OCI-LY1 (cell line): ENCODE measurements at regions not wholly inside any gene's neighbourhood (a gene's known extent, or its start where the extent isn't known, plus 50 kb on each side); places are given as distances from the start of the nearest gene placed in this dataset.

Experiments
- H2AFZ ChIP-seq: fragments of 200-600 bp; sonication (generic), shearing (Covaris generic); 2 replicates; pipeline ENCODE4 v1.6.0; 2014; ENCODE audit warnings: antibody characterized with exemption, mild to moderate bottlenecking, low read length
- H3F3A ChIP-seq: fragments of 200-600 bp; sonication (generic), shearing (Covaris generic); 2 replicates; pipeline ENCODE4 v1.6.0; 2014; ENCODE audit warnings: mild to moderate bottlenecking, antibody characterized with exemption, low read length, moderate library complexity; ENCODE audit not compliant: insufficient read depth
- H3K27ac ChIP-seq: fragments of 200-600 bp; sonication (generic); 2 replicates; pipeline ENCODE4 v1.5.1; 2014; ENCODE audit warnings: low read length, mixed run types, mild to moderate bottlenecking, low read depth; ENCODE audit not compliant: poor library complexity, severe bottlenecking
- H3K27me3 ChIP-seq: fragments of 200-600 bp; sonication (generic); 2 replicates; pipeline ENCODE4 v1.6.0; 2014; ENCODE audit warnings: antibody characterized with exemption, mild to moderate bottlenecking, low read length, moderate library complexity; ENCODE audit not compliant: insufficient read depth
- H3K36me3 ChIP-seq: fragments of 200-600 bp; sonication (generic); 2 replicates; pipeline ENCODE4 v1.6.1; 2014; ENCODE audit warnings: mild to moderate bottlenecking, antibody characterized with exemption, low read length, moderate library complexity, mixed read lengths; ENCODE audit not compliant: insufficient read depth
- H3K4me1 ChIP-seq: fragments of 200-600 bp; sonication (generic); 2 replicates; pipeline ENCODE4 v1.5.1; 2014; ENCODE audit warnings: mild to moderate bottlenecking, low read length, moderate library complexity; ENCODE audit not compliant: insufficient read depth, severe bottlenecking
- H3K4me2 ChIP-seq: fragments of 200-600 bp; sonication (generic), shearing (Covaris generic); 2 replicates; pipeline ENCODE4 v1.6.1; 2014; ENCODE audit warnings: low read length
- H3K4me3 ChIP-seq: fragments of 200-600 bp; sonication (generic); 2 replicates; pipeline ENCODE4 v1.5.1; 2014; ENCODE audit warnings: low read length, low read depth, mild to moderate bottlenecking, mixed read lengths; ENCODE audit not compliant: poor library complexity, severe bottlenecking
- H3K79me2 ChIP-seq: fragments of 200-600 bp; shearing (Covaris generic); 2 replicates; pipeline ENCODE4 v1.6.1; 2016; ENCODE audit warnings: mixed run types, low read length, mixed read lengths; ENCODE audit not compliant: insufficient read depth
- H3K9ac ChIP-seq: fragments of 200-600 bp; sonication (generic), shearing (Covaris generic); 2 replicates; pipeline ENCODE4 v1.6.1; 2014; ENCODE audit warnings: mild to moderate bottlenecking, low read length, mixed read lengths
- H3K9me2 ChIP-seq: fragments of 200-600 bp; sonication (generic), shearing (Covaris generic); 2 replicates; pipeline ENCODE4 v1.6.1; 2014; ENCODE audit warnings: low read depth, mild to moderate bottlenecking, low read length, mixed read lengths
- H3K9me3 ChIP-seq: fragments of 200-600 bp; shearing (Covaris generic); 2 replicates; pipeline ENCODE4 v1.6.1; 2014; ENCODE audit warnings: low read length, mixed read lengths
- H4K20me1 ChIP-seq: fragments of 200-600 bp; sonication (generic), shearing (Covaris generic); 2 replicates; pipeline ENCODE4 v1.6.0; 2016; ENCODE audit warnings: mild to moderate bottlenecking, low read length; ENCODE audit not compliant: insufficient read depth
- EZH2 ChIP-seq: fragments of 200-600 bp; sonication (generic), shearing (Covaris generic); IDR thresholded peaks from 2 replicates; pipeline ENCODE4 v1.8.0; 2017; ENCODE audit warnings: borderline replicate concordance, mixed run types, mild to moderate bottlenecking, antibody characterized with exemption, low read length, moderate library complexity, mixed read lengths
- TF ChIP-seq, protein P1 (sequence below): fragments of 200-600 bp; sonication (generic), shearing (Covaris generic); IDR thresholded peaks from 2 replicates; pipeline ENCODE4 v1.5.1; 2017; ENCODE audit warnings: mild to moderate bottlenecking, antibody characterized with exemption, low read length, moderate library complexity, mixed read lengths

DNA sequence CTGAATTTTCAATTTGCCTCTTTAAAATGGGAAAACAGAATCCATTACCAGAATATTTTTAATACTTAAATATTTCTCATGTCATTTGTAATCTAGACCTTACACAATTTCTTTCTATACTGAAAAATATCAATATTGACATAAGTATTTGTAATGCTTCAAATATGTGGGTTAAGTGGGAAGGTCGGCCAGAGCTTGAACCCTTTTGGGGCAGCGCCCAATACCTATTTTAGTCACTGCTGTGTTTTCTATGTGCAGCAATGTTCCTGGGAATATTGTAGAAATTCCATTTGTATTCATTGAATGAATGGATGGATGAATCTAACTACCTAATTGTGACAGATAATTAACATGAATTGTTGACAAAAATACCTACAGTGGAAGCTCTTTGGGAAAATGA lies 459.7 kb upstream of the ZNF717 start:
- Histone ChIP-seq H3K79me2 (no peaks in the 10 kb centered on the region), H4K20me1 (no peaks in the 10 kb centered on the region), H3K9ac (no peak overlapping the region), H3F3A (no peaks in the 10 kb centered on the region), H3K4me2 (no peak overlapping the region), H3K9me3 (no peaks in the 10 kb centered on the region), H2AFZ (no peak overlapping the region), H3K27ac (no peak overlapping the region), H3K36me3 (no peaks in the 10 kb centered on the region), H3K4me3 (no peak overlapping the region), H3K4me1 (no peaks in the 10 kb centered on the region), H3K27me3 (no peaks in the 10 kb centered on the region), H3K9me2 (no peaks in the 10 kb centered on the region)
- TF ChIP-seq, protein P1, sequence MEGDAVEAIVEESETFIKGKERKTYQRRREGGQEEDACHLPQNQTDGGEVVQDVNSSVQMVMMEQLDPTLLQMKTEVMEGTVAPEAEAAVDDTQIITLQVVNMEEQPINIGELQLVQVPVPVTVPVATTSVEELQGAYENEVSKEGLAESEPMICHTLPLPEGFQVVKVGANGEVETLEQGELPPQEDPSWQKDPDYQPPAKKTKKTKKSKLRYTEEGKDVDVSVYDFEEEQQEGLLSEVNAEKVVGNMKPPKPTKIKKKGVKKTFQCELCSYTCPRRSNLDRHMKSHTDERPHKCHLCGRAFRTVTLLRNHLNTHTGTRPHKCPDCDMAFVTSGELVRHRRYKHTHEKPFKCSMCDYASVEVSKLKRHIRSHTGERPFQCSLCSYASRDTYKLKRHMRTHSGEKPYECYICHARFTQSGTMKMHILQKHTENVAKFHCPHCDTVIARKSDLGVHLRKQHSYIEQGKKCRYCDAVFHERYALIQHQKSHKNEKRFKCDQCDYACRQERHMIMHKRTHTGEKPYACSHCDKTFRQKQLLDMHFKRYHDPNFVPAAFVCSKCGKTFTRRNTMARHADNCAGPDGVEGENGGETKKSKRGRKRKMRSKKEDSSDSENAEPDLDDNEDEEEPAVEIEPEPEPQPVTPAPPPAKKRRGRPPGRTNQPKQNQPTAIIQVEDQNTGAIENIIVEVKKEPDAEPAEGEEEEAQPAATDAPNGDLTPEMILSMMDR, result no peak
- no peak for TF ChIP-seq EZH2

DNA sequence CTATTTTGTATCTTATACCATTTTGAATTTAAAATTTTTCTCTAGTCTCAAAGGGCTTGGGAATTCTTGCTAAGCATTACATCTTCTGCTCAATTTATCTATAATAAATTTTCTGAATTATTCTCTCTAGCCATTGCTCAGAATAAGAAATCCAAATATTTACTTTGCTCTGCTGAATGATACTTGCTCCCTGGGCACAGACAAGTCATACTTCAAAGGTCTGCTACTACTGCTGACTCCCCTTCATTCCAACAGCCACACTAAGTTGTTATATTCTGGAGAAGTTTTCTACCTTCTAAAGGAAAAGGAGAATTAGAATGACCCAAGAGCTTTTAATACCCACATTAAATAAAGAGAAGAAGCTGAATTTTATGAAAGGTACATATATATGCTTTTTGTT lies 460.3 kb upstream of the ZNF717 start:
- Histone ChIP-seq H3K27ac (no peak overlapping the region), H3K27me3 (no peaks in the 10 kb centered on the region)

DNA sequence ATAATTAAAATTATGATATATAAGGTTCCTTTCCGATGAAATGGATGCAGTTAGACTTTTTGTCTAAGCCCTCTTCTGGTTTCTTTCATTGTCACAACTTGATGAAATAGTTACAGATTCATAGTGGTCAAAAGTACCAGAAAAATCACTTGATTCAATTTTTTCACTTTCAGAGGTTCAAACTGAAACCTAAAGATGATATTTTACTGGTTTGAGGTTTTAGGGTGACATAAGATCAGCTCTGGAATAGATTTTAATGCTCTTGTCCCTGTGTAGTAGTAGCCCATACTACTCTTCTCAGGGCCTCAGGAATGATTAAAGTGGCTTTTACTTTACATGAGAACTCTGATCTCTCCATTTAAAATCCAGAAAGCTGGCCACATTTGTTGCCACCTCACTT lies 479.1 kb upstream of the ZNF717 start:
- Histone ChIP-seq H3K9me3 (no peaks in the 10 kb centered on the region), H3K4me3 (no peak overlapping the region), H3K27me3 (no peaks in the 10 kb centered on the region)

More for the DNA sequence above, 460.3 kb upstream of the ZNF717 start:
- no peaks in the 10 kb centered on the region for H3K36me3 ChIP-seq
- H3K4me1 ChIP-seq, result no peaks in the 10 kb centered on the region
- H3F3A ChIP-seq, result no peaks in the 10 kb centered on the region
- no peak overlapping the region for H2AFZ ChIP-seq
- H3K79me2 ChIP-seq, result no peaks in the 10 kb centered on the region
- H3K9me3 ChIP-seq, result no peaks in the 10 kb centered on the region
- H3K4me3 ChIP-seq, result no peak overlapping the region
- TF ChIP-seq, protein P1, result no peak
- no peak for TF ChIP-seq EZH2
- no peaks in the 10 kb centered on the region for H3K9me2 ChIP-seq
- H4K20me1 ChIP-seq, result no peaks in the 10 kb centered on the region
- H3K4me2 ChIP-seq, result no peak overlapping the region
- no peak overlapping the region for H3K9ac ChIP-seq

More for the DNA sequence above, 479.1 kb upstream of the ZNF717 start:
- Histone ChIP-seq H3K4me1 (no peaks in the 10 kb centered on the region), H3F3A (no peaks in the 10 kb centered on the region), H3K9me2 (no peaks in the 10 kb centered on the region), H3K36me3 (no peaks in the 10 kb centered on the region), H3K27ac (no peak overlapping the region), H3K4me2 (no peak overlapping the region), H4K20me1 (no peaks in the 10 kb centered on the region), H3K9ac (no peak overlapping the region), H2AFZ (no peak overlapping the region), H3K79me2 (no peaks in the 10 kb centered on the region)
- TF ChIP-seq, protein P1, result no peak
- no peak for TF ChIP-seq EZH2
